Immature natural killer cell (primary cell): ENCODE measurements at regions not wholly inside any gene's neighbourhood (a gene's known extent, or its start where the extent isn't known, plus 50 kb on each side); places are given as distances from the start of the nearest gene placed in this dataset.
"Not testable (repeated sequence)": the region's sequence is repeated elsewhere in the genome, so short reads cannot be mapped to it uniquely, and the experiment has no call there.

ENCODE experiments used
- DNase-seq, 3 donors: peaks; one replicate each; pipeline ENCODE4 v3.0.0; 2022; ENCODE audit warnings: mixed read lengths in 1 of 3
- H3K27ac Mint-ChIP-seq, 6 donors: one replicate each; pipeline ENCODE4 v1.8.0; 2020; ENCODE audit warnings: mixed read lengths in 6 of 6, mild to moderate bottlenecking in 5 of 6, inconsistent platforms in 4 of 6, moderate library complexity in 3 of 6
- H3K27me3 Mint-ChIP-seq, 3 donors: one replicate each; pipeline ENCODE4 v1.8.0; 2020 to 2021; ENCODE audit warnings: low read depth in 3 of 3, mild to moderate bottlenecking in 3 of 3, mixed read lengths in 3 of 3, moderate library complexity in 3 of 3, inconsistent platforms in 1 of 3
- H3K36me3 Mint-ChIP-seq, 3 donors: one replicate each; pipeline ENCODE4 v1.8.0; 2020; ENCODE audit warnings: mixed read lengths in 3 of 3, inconsistent platforms in 2 of 3, mild to moderate bottlenecking in 2 of 3
- H3K4me1 Mint-ChIP-seq, 2 donors: one replicate each; pipeline ENCODE4 v1.8.0; 2020; ENCODE audit warnings: inconsistent platforms in 2 of 2, mild to moderate bottlenecking in 2 of 2, mixed read lengths in 2 of 2, moderate library complexity in 1 of 2
- H3K4me3 Mint-ChIP-seq, 5 donors: one replicate each; pipeline ENCODE4 v1.8.0; 2020; ENCODE audit warnings: mild to moderate bottlenecking in 5 of 5, mixed read lengths in 5 of 5, inconsistent platforms in 3 of 5, moderate library complexity in 3 of 5
- H3K9me3 Mint-ChIP-seq, 6 donors: one replicate each; pipeline ENCODE4 v1.8.0; 2020; ENCODE audit warnings: mild to moderate bottlenecking in 6 of 6, mixed read lengths in 6 of 6, inconsistent platforms in 4 of 6, moderate library complexity in 3 of 6

GRCh38 chr1:61028136-61028535 is 54.2 kb upstream of the NFIA start:
- no peak for DNase-seq
- H3K4me3 Mint-ChIP-seq, result no peak overlapping the region
- no peaks in the 10 kb centered on the region for H3K36me3 Mint-ChIP-seq
- H3K27me3 Mint-ChIP-seq, result peaks cover 0 to 7% (median 1%) of the 10 kb centered on the region in 3 donors
- H3K9me3 Mint-ChIP-seq, result no peaks in the 10 kb centered on the region
- H3K4me1 Mint-ChIP-seq, result no peaks in the 10 kb centered on the region
- no peak overlapping the region for H3K27ac Mint-ChIP-seq

GRCh38 chr1:61018068-61018467 is 64.3 kb upstream of the NFIA start:
- peak in 2 of 3 donors; percentile 6 to 8 for DNase-seq
- not testable (repeated sequence) for H3K4me3 Mint-ChIP-seq, H3K27me3 Mint-ChIP-seq, H3K36me3 Mint-ChIP-seq, H3K4me1 Mint-ChIP-seq, H3K27ac Mint-ChIP-seq, H3K9me3 Mint-ChIP-seq

GRCh38 chr1:61017651-61018050 is 64.7 kb upstream of the NFIA start:
- DNase-seq, result no peak
- Mint-ChIP-seq H3K4me3 (no peak overlapping the region), H3K27ac (no peak overlapping the region), H3K36me3 (no peaks in the 10 kb centered on the region), H3K27me3 (peaks cover 0 to 4% (median 0%) of the 10 kb centered on the region in 3 donors), H3K4me1 (peaks cover 6 to 10% of the 10 kb centered on the region in 2 donors), H3K9me3 (no peaks in the 10 kb centered on the region)

- H3K27ac Mint-ChIP-seq, result no peak overlapping the region
- H3K27me3 Mint-ChIP-seq, result peaks cover 2 to 5% (median 3%) of the 10 kb centered on the region in 3 donors
- DNase-seq, result no peak
- H3K4me3 Mint-ChIP-seq, result no peak overlapping the region
- H3K36me3 Mint-ChIP-seq, result no peaks in the 10 kb centered on the region
- peaks cover 6 to 10% of the 10 kb centered on the region in 2 donors for H3K4me1 Mint-ChIP-seq
- no peaks in the 10 kb centered on the region for H3K9me3 Mint-ChIP-seq
Observed at GRCh38 chr1:61013946-61014667, 68.3 kb upstream of the NFIA start.

- H3K27ac Mint-ChIP-seq, result no peak overlapping the region
- peaks cover 6 to 9% of the 10 kb centered on the region in 2 donors for H3K4me1 Mint-ChIP-seq
- peaks cover 2 to 5% (median 2%) of the 10 kb centered on the region in 3 donors for H3K27me3 Mint-ChIP-seq
- H3K4me3 Mint-ChIP-seq, result no peak overlapping the region
- H3K36me3 Mint-ChIP-seq, result no peaks in the 10 kb centered on the region
- H3K9me3 Mint-ChIP-seq, result no peaks in the 10 kb centered on the region
- no peak for DNase-seq
Observed at GRCh38 chr1:61013189-61013945, 69.0 kb upstream of the NFIA start.

- Mint-ChIP-seq H3K27ac (no peak overlapping the region), H3K4me1 (peaks cover under 1% of the 10 kb centered on the region in 2 donors), H3K4me3 (no peak overlapping the region), H3K27me3 (peaks cover 2 to 5% (median 2%) of the 10 kb centered on the region in 3 donors), H3K9me3 (no peaks in the 10 kb centered on the region), H3K36me3 (no peaks in the 10 kb centered on the region)
- DNase-seq, result no peak
Observed at GRCh38 chr1:61012341-61012761, 70.0 kb upstream of the NFIA start.

- H3K27ac Mint-ChIP-seq, result no peak overlapping the region
- no peaks in the 10 kb centered on the region for H3K36me3 Mint-ChIP-seq
- H3K9me3 Mint-ChIP-seq, result no peaks in the 10 kb centered on the region
- H3K4me1 Mint-ChIP-seq, result peaks cover 2 to 3% of the 10 kb centered on the region in 2 donors
- H3K4me3 Mint-ChIP-seq, result no peak overlapping the region
- DNase-seq, result no peak
- peaks cover 0 to 5% (median 2%) of the 10 kb centered on the region in 3 donors for H3K27me3 Mint-ChIP-seq
Observed at GRCh38 chr1:61011561-61012263, 70.6 kb upstream of the NFIA start.

- Mint-ChIP-seq H3K4me1 (peaks cover 14% of the 10 kb centered on the region in 2 donors), H3K9me3 (no peaks in the 10 kb centered on the region), H3K27ac (no peak overlapping the region), H3K36me3 (no peaks in the 10 kb centered on the region), H3K4me3 (no peak overlapping the region), H3K27me3 (peaks cover 1 to 5% (median 4%) of the 10 kb centered on the region in 3 donors)
- DNase-seq, result no peak
Observed at GRCh38 chr1:61007534-61008364, 74.6 kb upstream of the NFIA start.

- DNase-seq, result peak in 1 of 3 donors; percentile 17
- Mint-ChIP-seq H3K27me3 (peaks cover 0 to 2% (median 1%) of the 10 kb centered on the region in 3 donors), H3K36me3 (no peaks in the 10 kb centered on the region), H3K9me3 (no peaks in the 10 kb centered on the region), H3K4me3 (peak overlapping the region in 2 of 5 donors; percentile 2 to 19), H3K4me1 (peaks cover 14% of the 10 kb centered on the region in 2 donors), H3K27ac (peak overlapping the region in 5 of 6 donors; percentile 31 to 74 (median 67))
Observed at GRCh38 chr1:61005614-61006580, 76.5 kb upstream of the NFIA start.

- Mint-ChIP-seq H3K27ac (no peak overlapping the region), H3K4me1 (peaks cover 14% of the 10 kb centered on the region in 2 donors), H3K36me3 (no peaks in the 10 kb centered on the region), H3K27me3 (peaks cover 0 to 2% (median 1%) of the 10 kb centered on the region in 3 donors), H3K4me3 (no peak overlapping the region), H3K9me3 (no peaks in the 10 kb centered on the region)
- no peak for DNase-seq
Observed at GRCh38 chr1:61004262-61005003, 77.9 kb upstream of the NFIA start.

- Mint-ChIP-seq H3K4me3 (no peak overlapping the region), H3K36me3 (no peaks in the 10 kb centered on the region), H3K9me3 (no peaks in the 10 kb centered on the region), H3K27me3 (peaks cover 0 to 5% (median 2%) of the 10 kb centered on the region in 3 donors), H3K27ac (no peak overlapping the region), H3K4me1 (no peaks in the 10 kb centered on the region)
- no peak for DNase-seq
Observed at GRCh38 chr1:61000327-61000726, 82.0 kb upstream of the NFIA start.

GRCh38 chr1:60998786-60999185 is 83.6 kb upstream of the NFIA start:
- Mint-ChIP-seq H3K27me3 (peaks cover 0 to 5% (median 2%) of the 10 kb centered on the region in 3 donors), H3K4me3 (no peak overlapping the region), H3K36me3 (no peaks in the 10 kb centered on the region), H3K27ac (no peak overlapping the region), H3K9me3 (no peaks in the 10 kb centered on the region), H3K4me1 (no peaks in the 10 kb centered on the region)
- DNase-seq, result no peak
